HG03558 (cell line): ENCODE measurements at regions not wholly inside any gene's neighbourhood (a gene's known extent, or its start where the extent isn't known, plus 50 kb on each side); places are given as distances from the start of the nearest gene placed in this dataset.
"Not testable (repeated sequence)": the region's sequence is repeated elsewhere in the genome, so short reads cannot be mapped to it uniquely, and the experiment has no call there.

Experiments
- ATAC-seq: cut with Tn5 transposase; IDR thresholded peaks from one replicate; pipeline ENCODE4 v1.9.1; 2021; ENCODE audit warnings: moderate number of reproducible peaks; ENCODE audit not compliant: unreplicated experiment; ENCODE audit errors: extremely low read depth

GRCh38 chr9:30198463-30199309 is 2185.8 kb upstream of the ACO1 start:
- ATAC-seq: no peak

- ATAC-seq: no peak
Observed at GRCh38 chr9:30201024-30201423, 2183.4 kb upstream of the ACO1 start.

- no peak for ATAC-seq
Observed at GRCh38 chr9:30235068-30235467, 2149.4 kb upstream of the ACO1 start.

GRCh38 chr9:30235564-30235963 is 2148.9 kb upstream of the ACO1 start:
- ATAC-seq: no peak

GRCh38 chr9:30239878-30240277 is 2144.6 kb upstream of the ACO1 start:
- ATAC-seq: no peak

GRCh38 chr9:30243467-30243866 is 2141.0 kb upstream of the ACO1 start:
- no peak for ATAC-seq

- ATAC-seq: no peak
Observed at GRCh38 chr9:30244877-30245276, 2139.6 kb upstream of the ACO1 start.

- ATAC-seq: no peak
Observed at GRCh38 chr9:30250872-30251271, 2133.6 kb upstream of the ACO1 start.

GRCh38 chr9:30258094-30258493 is 2126.3 kb upstream of the ACO1 start:
- no peak for ATAC-seq

- ATAC-seq: no peak
Observed at GRCh38 chr9:30280229-30280900, 2104.1 kb upstream of the ACO1 start.

- ATAC-seq: no peak
Observed at GRCh38 chr9:30289435-30289834, 2095.0 kb upstream of the ACO1 start.

GRCh38 chr9:30292026-30292425 is 2092.4 kb upstream of the ACO1 start:
- ATAC-seq: not testable (repeated sequence)

- no peak for ATAC-seq
Observed at GRCh38 chr9:30293231-30293630, 2091.2 kb upstream of the ACO1 start.

- ATAC-seq: no peak
Observed at GRCh38 chr9:30299126-30299780, 2085.2 kb upstream of the ACO1 start.

GRCh38 chr9:30301271-30301963 is 2083.0 kb upstream of the ACO1 start:
- ATAC-seq: no peak

- no peak for ATAC-seq
Observed at GRCh38 chr9:30310711-30311110, 2073.7 kb upstream of the ACO1 start.

GRCh38 chr9:30329431-30329830 is 2055.0 kb upstream of the ACO1 start:
- ATAC-seq: no peak

- no peak for ATAC-seq
Observed at GRCh38 chr9:30348904-30349303, 2035.5 kb upstream of the ACO1 start.

- no peak for ATAC-seq
Observed at GRCh38 chr9:30349526-30350513, 2034.6 kb upstream of the ACO1 start.
